Osteoblast (primary cell): ENCODE measurements at regions not wholly inside any gene's neighbourhood (a gene's known extent, or its start where the extent isn't known, plus 50 kb on each side); places are given as distances from the start of the nearest gene placed in this dataset.

Source experiments
- DNase-seq: peaks from one replicate; pipeline ENCODE4 v3.0.0; 2011; ENCODE audit warnings: low spot score, mixed read lengths; ENCODE audit not compliant: insufficient read length; ENCODE audit errors: missing footprints
- H2AFZ ChIP-seq: 2 replicates; pipeline ENCODE4 v1.6.0; 2011; ENCODE audit warnings: mild to moderate bottlenecking, low read length
- H3K27ac ChIP-seq: 2 replicates; pipeline ENCODE4 v1.5.1; 2011; ENCODE audit warnings: mild to moderate bottlenecking, low read depth, low read length, moderate library complexity
- H3K27me3 ChIP-seq: 2 replicates; pipeline ENCODE4 v1.6.0; 2012; ENCODE audit warnings: mild to moderate bottlenecking, control low read depth, inconsistent platforms, low read length, moderate library complexity; ENCODE audit not compliant: insufficient read depth
- H3K36me3 ChIP-seq: 2 replicates; pipeline ENCODE4 v1.5.1; 2011; ENCODE audit warnings: mild to moderate bottlenecking, low read length, control low read depth, moderate library complexity; ENCODE audit not compliant: insufficient read depth
- H3K4me1 ChIP-seq: 2 replicates; pipeline ENCODE4 v1.5.1; 2011; ENCODE audit warnings: mild to moderate bottlenecking, low read length, control low read depth, moderate library complexity; ENCODE audit not compliant: insufficient read depth
- H3K4me2 ChIP-seq: 2 replicates; pipeline ENCODE4 v1.6.0; 2011; ENCODE audit warnings: mild to moderate bottlenecking, low read length; ENCODE audit not compliant: insufficient read depth
- H3K4me3 ChIP-seq: fragments of 200-600 bp; sonication (generic); 3 replicates; pipeline ENCODE4 v1.5.1; 2012; ENCODE audit warnings: mild to moderate bottlenecking, low read length, inconsistent platforms; ENCODE audit not compliant: insufficient read depth
- H3K79me2 ChIP-seq: 2 replicates; pipeline ENCODE4 v1.6.0; 2012; ENCODE audit warnings: mild to moderate bottlenecking, low read length, control low read depth, inconsistent platforms; ENCODE audit not compliant: insufficient read depth
- H3K9me3 ChIP-seq: 2 replicates; pipeline ENCODE4 v1.5.1; 2011; ENCODE audit warnings: low read depth, low read length, control low read depth
- H4K20me1 ChIP-seq: 2 replicates; pipeline ENCODE4 v1.6.0; 2012; ENCODE audit warnings: mild to moderate bottlenecking, low read length, control low read depth; ENCODE audit not compliant: insufficient read depth
- TF ChIP-seq, protein P1 (sequence below): IDR thresholded peaks from 2 replicates; pipeline ENCODE4 v1.5.1; 2011; ENCODE audit warnings: mild to moderate bottlenecking, low read depth, low read length, moderate library complexity; ENCODE audit errors: extremely low read depth

GRCh38 chr20:56693217-56693616 lies 64.1 kb downstream of the TFAP2C start:
- Histone ChIP-seq H3K4me1 (peaks cover 5% of the 10 kb centered on the region), H3K4me2 (no peak overlapping the region), H3K79me2 (no peaks in the 10 kb centered on the region), H3K27ac (no peak overlapping the region), H4K20me1 (no peaks in the 10 kb centered on the region), H3K9me3 (no peaks in the 10 kb centered on the region), H3K4me3 (no peak overlapping the region), H3K36me3 (no peaks in the 10 kb centered on the region), H3K27me3 (no peaks in the 10 kb centered on the region), H2AFZ (no peak overlapping the region)
- no peak for DNase-seq
- TF ChIP-seq, protein P1, sequence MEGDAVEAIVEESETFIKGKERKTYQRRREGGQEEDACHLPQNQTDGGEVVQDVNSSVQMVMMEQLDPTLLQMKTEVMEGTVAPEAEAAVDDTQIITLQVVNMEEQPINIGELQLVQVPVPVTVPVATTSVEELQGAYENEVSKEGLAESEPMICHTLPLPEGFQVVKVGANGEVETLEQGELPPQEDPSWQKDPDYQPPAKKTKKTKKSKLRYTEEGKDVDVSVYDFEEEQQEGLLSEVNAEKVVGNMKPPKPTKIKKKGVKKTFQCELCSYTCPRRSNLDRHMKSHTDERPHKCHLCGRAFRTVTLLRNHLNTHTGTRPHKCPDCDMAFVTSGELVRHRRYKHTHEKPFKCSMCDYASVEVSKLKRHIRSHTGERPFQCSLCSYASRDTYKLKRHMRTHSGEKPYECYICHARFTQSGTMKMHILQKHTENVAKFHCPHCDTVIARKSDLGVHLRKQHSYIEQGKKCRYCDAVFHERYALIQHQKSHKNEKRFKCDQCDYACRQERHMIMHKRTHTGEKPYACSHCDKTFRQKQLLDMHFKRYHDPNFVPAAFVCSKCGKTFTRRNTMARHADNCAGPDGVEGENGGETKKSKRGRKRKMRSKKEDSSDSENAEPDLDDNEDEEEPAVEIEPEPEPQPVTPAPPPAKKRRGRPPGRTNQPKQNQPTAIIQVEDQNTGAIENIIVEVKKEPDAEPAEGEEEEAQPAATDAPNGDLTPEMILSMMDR = no peak

GRCh38 chr20:56697476-56697875 lies 68.4 kb downstream of the TFAP2C start:
- H3K27ac ChIP-seq = no peak overlapping the region
- no peak overlapping the region for H2AFZ ChIP-seq
- TF ChIP-seq, protein P1 = no peak
- H3K9me3 ChIP-seq = no peaks in the 10 kb centered on the region
- H3K27me3 ChIP-seq = no peaks in the 10 kb centered on the region
- H3K4me3 ChIP-seq = no peak overlapping the region
- no peaks in the 10 kb centered on the region for H3K36me3 ChIP-seq
- H3K79me2 ChIP-seq = no peaks in the 10 kb centered on the region
- DNase-seq = no peak
- H3K4me1 ChIP-seq = no peaks in the 10 kb centered on the region
- no peaks in the 10 kb centered on the region for H4K20me1 ChIP-seq
- H3K4me2 ChIP-seq = no peak overlapping the region

- Histone ChIP-seq H3K36me3 (no peaks in the 10 kb centered on the region), H2AFZ (no peak overlapping the region), H3K4me1 (no peaks in the 10 kb centered on the region), H3K9me3 (no peaks in the 10 kb centered on the region), H3K27me3 (no peaks in the 10 kb centered on the region), H3K4me2 (no peak overlapping the region), H3K27ac (no peak overlapping the region), H4K20me1 (no peaks in the 10 kb centered on the region), H3K4me3 (no peak overlapping the region), H3K79me2 (no peaks in the 10 kb centered on the region)
- TF ChIP-seq, protein P1 = no peak
- DNase-seq = no peak
Observed at GRCh38 chr20:56698297-56698696, 69.2 kb downstream of the TFAP2C start.

DNA sequence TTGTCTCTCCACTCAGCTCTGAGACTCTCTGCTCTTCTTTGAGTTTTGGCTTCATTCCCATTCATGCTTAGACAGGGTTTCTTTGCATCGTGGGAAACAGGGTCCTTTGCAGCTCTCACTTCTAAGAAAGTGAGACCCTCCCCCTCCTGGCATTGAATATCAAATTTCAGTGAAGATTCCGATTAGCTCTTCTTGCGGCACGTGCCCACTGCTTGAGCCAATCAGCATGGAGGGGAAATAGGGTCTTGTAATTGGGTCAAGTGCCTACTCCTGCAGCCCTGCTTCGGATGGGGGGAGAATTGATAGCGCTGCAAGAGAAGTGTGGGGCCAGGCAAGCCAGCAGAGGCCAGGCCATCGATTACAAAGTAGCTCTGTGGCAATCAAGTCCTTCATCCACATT lies 69.6 kb downstream of the TFAP2C start:
- Histone ChIP-seq H3K79me2 (no peaks in the 10 kb centered on the region), H3K36me3 (no peaks in the 10 kb centered on the region), H3K4me2 (no peak overlapping the region), H2AFZ (no peak overlapping the region), H3K9me3 (no peaks in the 10 kb centered on the region), H4K20me1 (no peaks in the 10 kb centered on the region), H3K4me1 (no peaks in the 10 kb centered on the region), H3K27ac (no peak overlapping the region), H3K27me3 (no peaks in the 10 kb centered on the region), H3K4me3 (no peak overlapping the region)
- no peak for DNase-seq
- TF ChIP-seq, protein P1 = no peak
